ENCODE measurements at regions not wholly inside any gene's neighbourhood (a gene's known extent, or its start where the extent isn't known, plus 50 kb on each side); places are given as distances from the start of the nearest gene placed in this dataset.

DNA sequence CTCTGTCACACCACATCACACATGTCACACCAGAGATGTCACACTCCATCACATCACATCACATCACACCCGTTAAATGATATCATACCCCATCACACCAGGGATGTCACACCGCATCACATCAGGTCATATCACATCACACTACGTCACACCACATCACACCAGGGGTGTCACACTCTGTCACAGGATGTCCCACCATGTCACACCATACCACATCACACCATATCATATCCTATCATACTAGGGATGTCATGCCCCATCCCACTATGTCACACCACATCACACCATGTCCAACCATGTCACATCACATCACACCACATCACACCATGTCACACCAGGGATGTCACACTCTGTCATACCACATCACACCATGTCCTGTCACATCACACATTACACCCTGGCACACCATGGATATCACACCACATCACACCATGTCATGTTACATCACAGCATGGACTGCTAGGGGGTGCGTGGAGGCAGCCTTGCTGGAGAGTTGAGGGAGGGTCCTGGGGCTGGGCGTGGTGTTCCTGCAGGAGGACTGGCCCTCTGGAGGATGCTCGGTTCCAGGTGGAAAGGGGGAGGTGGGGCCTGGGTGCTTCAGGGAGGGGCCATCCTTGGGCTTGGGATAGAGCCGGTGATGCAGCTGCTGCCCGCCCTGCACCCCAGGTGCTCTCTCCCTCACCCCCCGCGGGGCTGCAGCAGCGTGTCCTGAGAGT lies 134.6 kb downstream of the TMEM121 start:
- Histone ChIP-seq H3K4ac (replicated peaks; ENCODE audit: insufficient read length, low read depth, low read length) (no peak overlapping the region), H3K4me3 (ENCODE audit: extremely low read depth in 1 of 4, insufficient read depth in 2 of 4, low read depth in 3 of 4, low read length in 4 of 4) (no peak overlapping the region), H3K56ac (replicated peaks; ENCODE audit: insufficient read length, low read depth, low read length) (no peak overlapping the region), H2BK20ac (ENCODE audit: low read length) (no peak overlapping the region; the same call in 1 of the 2 replicates), H3K4me1 (replicated peaks in 1 of 4; ENCODE audit: control insufficient read depth in 3 of 4, insufficient read depth in 4 of 4, low read length in 3 of 4) (no peaks in the 10 kb centered on the region), H3K79me1 (ENCODE audit: low read depth, low read length) (no peaks in the 10 kb centered on the region), H3K36me3 (ENCODE audit: control insufficient read depth in 2 of 4, insufficient read depth in 4 of 4, low read length in 3 of 4) (no peaks in the 10 kb centered on the region; a peak in 3 of 8 replicates), H3K27me3 (replicated peaks in 1 of 4; ENCODE audit: control insufficient read depth in 3 of 4, extremely low read depth in 1 of 4, insufficient read depth in 3 of 4, low read length in 3 of 4) (no peaks in the 10 kb centered on the region), H2AK5ac (ENCODE audit: low read depth, low read length) (no peak overlapping the region), H4K20me1 (replicated peaks in 1 of 2; ENCODE audit: control insufficient read depth in 1 of 2, insufficient read depth in 2 of 2, low read length in 2 of 2) (no peaks in the 10 kb centered on the region), H3K9ac (replicated peaks in 1 of 4; ENCODE audit: extremely low read depth in 1 of 4, low read depth in 3 of 4, low read length in 3 of 4) (no peak overlapping the region), H3K23me2 (ENCODE audit: low read depth, low read length) (peaks cover 9% of the 10 kb centered on the region; the same call in 1 of the 2 replicates), H3K9me3 (ENCODE audit: insufficient read depth in 2 of 2, low read depth in 1 of 2, low read length in 1 of 2) (peaks cover 32 to 73% of the 10 kb centered on the region in 2 experiments), H3K18ac (ENCODE audit: extremely low read depth, low read length) (no peak overlapping the region), H2BK5ac (ENCODE audit: low read depth, low read length) (no peak overlapping the region), H3K4me2 (ENCODE audit: insufficient read depth in 1 of 2, low read depth in 2 of 2, low read length in 2 of 2) (no peak overlapping the region), H3K79me2 (ENCODE audit: control insufficient read depth in 1 of 2, insufficient read depth in 2 of 2, low read length in 2 of 2) (no peaks in the 10 kb centered on the region), H3K27ac (ENCODE audit: low read depth, low read length) (no peak overlapping the region), H2BK15ac (ENCODE audit: low read length) (no peak overlapping the region), H2AFZ (ENCODE audit: low read length) (no peak overlapping the region), H4K8ac (ENCODE audit: extremely low read depth, insufficient read depth, low read length) (no peak overlapping the region), H4K5ac (ENCODE audit: insufficient read length, low read depth, low read length) (no peak overlapping the region), H3K23ac (ENCODE audit: insufficient read length) (no peak overlapping the region), H2BK12ac (ENCODE audit: low read depth, low read length) (no peak overlapping the region), H4K91ac (replicated peaks; ENCODE audit: insufficient read length, low read length) (no peak overlapping the region), H2BK120ac (replicated peaks; ENCODE audit: low read depth, low read length) (no peak overlapping the region), H3K14ac (ENCODE audit: insufficient read length) (no peak overlapping the region)
- WGBS, 2 experiments (ENCODE audit: extremely low coverage in 1 of 2, insufficient coverage in 1 of 2, insufficient read length in 1 of 2, insufficient replicate concordance in 2 of 2, low coverage in 1 of 2, low lambda C conversion rate in 2 of 2, missing lambda C conversion rate in 1 of 2) = 62% methylated on average over 6 of the region's 11 CpGs; no CpG with 5 or more reads in 1 of the 2 experiments
- POLR2A ChIA-PET (ENCODE audit: partially characterized antibody) = no interaction called here
- FAIRE-seq (no peak), DNase-seq (ENCODE audit: low read depth in 1 of 2, low spot score in 2 of 2) (no peak)
- CTCF ChIA-PET (ENCODE audit: partially characterized antibody) = no interaction called here
- TF ChIP-seq EZH2 (IDR thresholded peaks at IDR 0.05; ENCODE audit: low read depth, low read length, severe bottlenecking) = no peak
- TF ChIP-seq, protein P1, sequence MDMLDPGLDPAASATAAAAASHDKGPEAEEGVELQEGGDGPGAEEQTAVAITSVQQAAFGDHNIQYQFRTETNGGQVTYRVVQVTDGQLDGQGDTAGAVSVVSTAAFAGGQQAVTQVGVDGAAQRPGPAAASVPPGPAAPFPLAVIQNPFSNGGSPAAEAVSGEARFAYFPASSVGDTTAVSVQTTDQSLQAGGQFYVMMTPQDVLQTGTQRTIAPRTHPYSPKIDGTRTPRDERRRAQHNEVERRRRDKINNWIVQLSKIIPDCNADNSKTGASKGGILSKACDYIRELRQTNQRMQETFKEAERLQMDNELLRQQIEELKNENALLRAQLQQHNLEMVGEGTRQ (IDR thresholded peaks at IDR 0.05; ENCODE audit: low read length) = no peak
- no peak for TF ChIP-seq POLR2A (IDR thresholded peaks at IDR 0.05; ENCODE audit: control extremely low read depth in 1 of 2, low read depth in 2 of 2, low read length in 2 of 2)
- TF ChIP-seq ATF2 (IDR thresholded peaks at IDR 0.05; ENCODE audit: low read length) = no peak
- no peak for TF ChIP-seq GABPA (IDR thresholded peaks at IDR 0.05; ENCODE audit: borderline replicate concordance, insufficient read depth, low read length)
- no peak for TF ChIP-seq NANOG (IDR thresholded peaks at IDR 0.05; ENCODE audit: insufficient read depth, low read depth, low read length, poor library complexity, severe bottlenecking)
- no peak for TF ChIP-seq SP1 (IDR thresholded peaks at IDR 0.05; ENCODE audit: low read depth, low read length)
- TF ChIP-seq CTBP2 (IDR thresholded peaks at IDR 0.05; ENCODE audit: borderline replicate concordance, insufficient read depth, insufficient read length, low read length) = no peak

All from H1 (cell line).